Endodermal cell (in vitro differentiated cells): ENCODE measurements at regions not wholly inside any gene's neighbourhood (a gene's known extent, or its start where the extent isn't known, plus 50 kb on each side); places are given as distances from the start of the nearest gene placed in this dataset.
"Not testable (repeated sequence)": the region's sequence is repeated elsewhere in the genome, so short reads cannot be mapped to it uniquely, and the experiment has no call there.

ENCODE experiments used
- DNase-seq: peaks from one replicate; pipeline ENCODE4 v3.0.0-alpha.2; 2017
- H3K27ac ChIP-seq: 2 replicates; pipeline ENCODE4 v1.5.1; 2013; ENCODE audit warnings: mild to moderate bottlenecking, low read depth, low read length, moderate library complexity
- H3K27me3 ChIP-seq: 2 replicates; pipeline ENCODE4 v1.6.1; 2013; ENCODE audit warnings: mild to moderate bottlenecking, low read length, moderate library complexity; ENCODE audit not compliant: insufficient read depth, control insufficient read depth, poor library complexity, severe bottlenecking
- H3K36me3 ChIP-seq: 2 replicates; pipeline ENCODE4 v1.7.0; 2013; ENCODE audit warnings: mild to moderate bottlenecking, low read length, moderate library complexity; ENCODE audit not compliant: control insufficient read depth, insufficient read depth
- H3K4me1 ChIP-seq: one replicate; pipeline ENCODE4 v1.7.0; 2013; ENCODE audit warnings: low read length; ENCODE audit not compliant: control insufficient read depth, insufficient read depth
- H3K4me3 ChIP-seq: 2 replicates; pipeline ENCODE4 v1.5.1; 2013; ENCODE audit warnings: mild to moderate bottlenecking, low read length, moderate library complexity
- H3K9ac ChIP-seq: 2 replicates; pipeline ENCODE4 v1.6.1; 2013; ENCODE audit warnings: mild to moderate bottlenecking, low read length, moderate library complexity; ENCODE audit not compliant: poor library complexity, severe bottlenecking; ENCODE audit errors: extremely low read depth
- H3K9me3 ChIP-seq: 2 replicates; pipeline ENCODE4 v1.6.1; 2013; ENCODE audit warnings: mild to moderate bottlenecking, low read length, moderate library complexity; ENCODE audit not compliant: control insufficient read depth
- H3K27ac Mint-ChIP-seq: 2 replicates; pipeline ENCODE4 v1.8.0; 2020; ENCODE audit warnings: mixed read lengths
- H3K27me3 Mint-ChIP-seq: 2 replicates; pipeline ENCODE4 v1.8.0; 2021; ENCODE audit warnings: mild to moderate bottlenecking, mixed read lengths; ENCODE audit not compliant: insufficient read depth
- H3K36me3 Mint-ChIP-seq: 2 replicates; pipeline ENCODE4 v1.8.0; 2020; ENCODE audit warnings: low read depth, mixed read lengths
- H3K4me1 Mint-ChIP-seq: 2 replicates; pipeline ENCODE4 v1.8.0; 2020; ENCODE audit warnings: mixed read lengths
- H3K4me3 Mint-ChIP-seq: 2 replicates; pipeline ENCODE4 v1.8.0; 2020; ENCODE audit warnings: mild to moderate bottlenecking, moderate library complexity, mixed read lengths
- H3K9me3 Mint-ChIP-seq: 2 replicates; pipeline ENCODE4 v1.8.0; 2020; ENCODE audit warnings: mild to moderate bottlenecking, mixed read lengths
- WGBS, 2 experiments: methylation state at CpG; one replicate each; pipeline versions ENCODE4 v1.1.5 to v1.1.7; 2013; ENCODE audit warnings: missing lambda C conversion rate in 2 of 2, mixed read lengths in 1 of 2; ENCODE audit not compliant: insufficient coverage in 1 of 2, insufficient read length in 1 of 2; 5-methylcytosine and 5-hydroxymethylcytosine counted together
- TF ChIP-seq, protein P1 (sequence below): fragments of 200-600 bp; sonication (generic); conservative IDR thresholded peaks from 2 replicates; pipeline ENCODE4 v1.5.0; 2021; ENCODE audit warnings: antibody characterized with exemption, mild to moderate bottlenecking

DNA sequence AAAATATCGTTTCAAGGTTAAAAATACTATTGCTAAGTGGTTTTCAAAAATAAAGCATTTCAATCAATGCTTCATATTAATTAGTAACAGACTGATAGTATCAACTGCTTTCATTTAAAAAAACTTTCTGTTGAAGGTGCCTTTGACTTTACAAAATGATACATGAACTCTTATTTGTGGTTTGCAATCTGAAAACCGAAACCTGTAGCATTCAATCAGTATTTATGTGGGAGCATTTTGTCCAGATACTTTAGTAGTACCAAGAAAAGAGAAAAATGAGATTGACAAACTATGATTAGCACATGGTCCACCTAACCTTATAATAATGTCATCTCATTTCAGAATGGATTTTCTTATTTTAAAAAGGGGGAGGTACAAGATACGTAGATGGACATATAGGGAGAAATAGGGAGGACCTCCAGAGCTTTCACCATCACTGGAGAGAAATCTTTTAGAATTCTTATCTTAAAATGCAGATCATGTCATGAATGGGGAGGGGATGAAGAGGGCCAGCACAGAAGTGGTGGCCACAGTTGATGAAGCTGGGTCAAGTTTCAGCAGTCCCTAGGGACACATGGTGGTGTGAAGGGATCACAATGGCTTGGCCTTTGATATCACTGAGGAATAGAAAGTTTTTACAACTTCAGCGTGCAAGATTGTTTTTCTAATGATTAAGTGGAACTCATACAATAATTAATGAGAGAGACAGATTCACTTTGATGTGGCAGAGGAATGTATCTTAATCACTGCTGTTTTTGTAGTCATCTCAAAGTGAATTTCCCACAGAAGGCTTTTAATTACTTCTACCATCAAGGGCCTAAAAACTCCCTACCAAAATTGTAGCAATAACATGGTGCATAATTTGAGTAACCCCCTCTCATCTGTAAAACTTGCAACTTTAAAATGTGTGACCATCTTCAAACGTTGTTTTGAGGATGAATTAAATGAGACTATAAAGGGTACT is 322.3 kb upstream of the EDIL3 start:
- no peaks in the 10 kb centered on the region for H3K36me3 Mint-ChIP-seq
- Histone ChIP-seq H3K9me3 (no peaks in the 10 kb centered on the region), H3K4me3 (no peak overlapping the region), H3K9ac (no peak overlapping the region), H3K4me1 (no peaks in the 10 kb centered on the region), H3K36me3 (no peaks in the 10 kb centered on the region), H3K27ac (no peak overlapping the region), H3K27me3 (no peaks in the 10 kb centered on the region)
- H3K27me3 Mint-ChIP-seq, result no peaks in the 10 kb centered on the region
- H3K27ac Mint-ChIP-seq, result no peak overlapping the region
- TF ChIP-seq, protein P1, sequence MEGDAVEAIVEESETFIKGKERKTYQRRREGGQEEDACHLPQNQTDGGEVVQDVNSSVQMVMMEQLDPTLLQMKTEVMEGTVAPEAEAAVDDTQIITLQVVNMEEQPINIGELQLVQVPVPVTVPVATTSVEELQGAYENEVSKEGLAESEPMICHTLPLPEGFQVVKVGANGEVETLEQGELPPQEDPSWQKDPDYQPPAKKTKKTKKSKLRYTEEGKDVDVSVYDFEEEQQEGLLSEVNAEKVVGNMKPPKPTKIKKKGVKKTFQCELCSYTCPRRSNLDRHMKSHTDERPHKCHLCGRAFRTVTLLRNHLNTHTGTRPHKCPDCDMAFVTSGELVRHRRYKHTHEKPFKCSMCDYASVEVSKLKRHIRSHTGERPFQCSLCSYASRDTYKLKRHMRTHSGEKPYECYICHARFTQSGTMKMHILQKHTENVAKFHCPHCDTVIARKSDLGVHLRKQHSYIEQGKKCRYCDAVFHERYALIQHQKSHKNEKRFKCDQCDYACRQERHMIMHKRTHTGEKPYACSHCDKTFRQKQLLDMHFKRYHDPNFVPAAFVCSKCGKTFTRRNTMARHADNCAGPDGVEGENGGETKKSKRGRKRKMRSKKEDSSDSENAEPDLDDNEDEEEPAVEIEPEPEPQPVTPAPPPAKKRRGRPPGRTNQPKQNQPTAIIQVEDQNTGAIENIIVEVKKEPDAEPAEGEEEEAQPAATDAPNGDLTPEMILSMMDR, result no peak
- WGBS, 2 experiments, result 91 to 100% methylated on average over 1 to 5 of the region's 5 CpGs
- no peak overlapping the region for H3K4me3 Mint-ChIP-seq
- H3K4me1 Mint-ChIP-seq, result peaks cover 8% of the 10 kb centered on the region
- no peak for DNase-seq
- peaks cover 1% of the 10 kb centered on the region for H3K9me3 Mint-ChIP-seq

- not testable (repeated sequence) for H3K27ac ChIP-seq, H3K4me3 ChIP-seq, H3K4me3 Mint-ChIP-seq, H3K27ac Mint-ChIP-seq, H3K9me3 ChIP-seq, H3K27me3 Mint-ChIP-seq, H3K36me3 ChIP-seq, H3K4me1 Mint-ChIP-seq, H3K4me1 ChIP-seq, DNase-seq, H3K27me3 ChIP-seq, H3K9ac ChIP-seq
- H3K36me3 Mint-ChIP-seq, result peaks cover 16% of the 10 kb centered on the region
- 93% methylated on average over 5 of the region's 7 CpGs; no CpG with 5 or more reads in 1 of the 2 experiments for WGBS, 2 experiments
- peaks cover 31% of the 10 kb centered on the region for H3K9me3 Mint-ChIP-seq
Measured at GRCh38 chr5:84700545-84700944, 315.9 kb upstream of the EDIL3 start.

GRCh38 chr5:84696651-84697050 is 312.0 kb upstream of the EDIL3 start:
- H3K36me3 ChIP-seq, result no peaks in the 10 kb centered on the region

More at GRCh38 chr5:84696651-84697050, 312.0 kb upstream of the EDIL3 start:
- H3K4me1 Mint-ChIP-seq, result no peaks in the 10 kb centered on the region
- no peaks in the 10 kb centered on the region for H3K27me3 Mint-ChIP-seq
- H3K9ac ChIP-seq, result no peak overlapping the region
- H3K36me3 Mint-ChIP-seq, result peaks cover 16% of the 10 kb centered on the region
- H3K4me1 ChIP-seq, result no peaks in the 10 kb centered on the region
- H3K27ac ChIP-seq, result no peak overlapping the region
- H3K27me3 ChIP-seq, result no peaks in the 10 kb centered on the region
- H3K4me3 Mint-ChIP-seq, result no peak overlapping the region
- H3K9me3 Mint-ChIP-seq, result peaks cover 31% of the 10 kb centered on the region
- H3K4me3 ChIP-seq, result no peak overlapping the region
- 0 to 36% methylated on average over 1 to 2 of the region's 2 CpGs for WGBS, 2 experiments
- TF ChIP-seq, protein P1, result no peak
- DNase-seq, result no peak
- H3K9me3 ChIP-seq, result peaks cover 8% of the 10 kb centered on the region
- no peak overlapping the region for H3K27ac Mint-ChIP-seq
